ENCODE measurements at regions not wholly inside any gene's neighbourhood (a gene's known extent, or its start where the extent isn't known, plus 50 kb on each side); places are given as distances from the start of the nearest gene placed in this dataset.

GRCh38 chr12:114018669-114019068, 52.5 kb upstream of the RBM19 start:
- Histone ChIP-seq H3K4me3 (no peak overlapping the region), H3K9me3 (no peaks in the 10 kb centered on the region), H3K27ac (no peak overlapping the region), H3K4me1 (replicated peaks) (no peaks in the 10 kb centered on the region), H3K36me3 (no peaks in the 10 kb centered on the region), H3K27me3 (replicated peaks; ENCODE audit: insufficient read depth) (no peaks in the 10 kb centered on the region)
- peak; percentile 64 for DNase-seq (ENCODE audit: low spot score)
- intact Hi-C loops (cut with DNase I), result no loop called here
- WGBS, result 17% methylated on average over 1 of the region's 1 CpG
- TF ChIP-seq POLR2AphosphoS5 (IDR thresholded peaks at IDR 0.05) (peak; percentile 75), POLR2A (IDR thresholded peaks at IDR 0.05) (no peak)

All from prostate gland (tissue), 2 donors.